Activated T-helper 9 cell treated with anti-CD3 and anti-CD28 coated beads, Interleukin-2, amount 50 U/mL, for 16 hours (primary cell): ENCODE measurements at regions not wholly inside any gene's neighbourhood (a gene's known extent, or its start where the extent isn't known, plus 50 kb on each side); places are given as distances from the start of the nearest gene placed in this dataset.

Experiments used
- DNase-seq: peaks from one replicate; pipeline ENCODE4 v3.0.0-alpha.2; 2020; ENCODE audit warnings: low read depth

DNA sequence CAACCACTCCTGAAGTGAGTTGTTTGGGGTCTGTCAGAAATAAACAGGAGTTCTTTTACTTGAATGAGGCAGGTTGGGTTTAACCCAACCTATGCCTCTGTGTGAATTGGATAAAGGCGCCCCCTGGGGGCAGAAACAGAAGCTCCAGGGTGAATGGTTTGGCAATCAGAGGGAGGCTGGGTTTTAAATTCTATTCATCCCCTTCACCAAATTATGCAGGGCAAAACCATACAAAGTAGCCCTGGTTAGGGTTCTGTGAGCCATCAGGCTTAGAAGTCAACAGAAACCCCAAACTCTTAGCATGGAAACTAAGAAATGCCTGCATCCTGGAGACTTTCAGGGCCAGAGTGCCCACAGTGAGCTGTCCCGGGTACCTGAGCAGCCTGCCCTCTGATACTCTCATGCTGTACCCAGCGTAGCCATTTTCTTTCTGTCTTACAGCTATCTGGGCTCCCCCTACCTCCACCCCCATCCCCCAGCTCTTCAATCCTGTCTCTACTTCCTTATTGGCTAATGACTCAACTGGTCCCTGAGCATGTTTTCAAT lies 241.5 kb downstream of the ICOS start:
- peak; percentile 62 for DNase-seq

DNA sequence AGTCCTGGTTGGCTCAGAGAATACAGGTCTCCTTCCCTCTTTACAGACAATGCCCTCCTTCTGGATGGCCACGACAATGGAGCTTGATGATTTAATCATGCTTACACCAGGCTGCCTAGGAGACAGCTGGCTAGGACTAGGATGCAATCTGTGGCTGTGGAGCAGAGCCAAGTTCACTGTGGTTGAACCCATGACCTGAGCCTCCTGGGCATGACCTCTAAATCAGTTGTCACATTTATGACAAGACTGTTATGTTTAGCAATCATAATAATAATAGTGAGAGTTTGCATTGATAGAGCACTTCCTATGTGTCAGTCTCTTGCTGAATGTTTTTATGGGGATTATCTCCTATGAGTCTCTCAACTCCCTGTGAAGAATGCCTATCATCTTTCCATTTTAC lies 244.1 kb downstream of the ICOS start:
- DNase-seq: no peak

DNA sequence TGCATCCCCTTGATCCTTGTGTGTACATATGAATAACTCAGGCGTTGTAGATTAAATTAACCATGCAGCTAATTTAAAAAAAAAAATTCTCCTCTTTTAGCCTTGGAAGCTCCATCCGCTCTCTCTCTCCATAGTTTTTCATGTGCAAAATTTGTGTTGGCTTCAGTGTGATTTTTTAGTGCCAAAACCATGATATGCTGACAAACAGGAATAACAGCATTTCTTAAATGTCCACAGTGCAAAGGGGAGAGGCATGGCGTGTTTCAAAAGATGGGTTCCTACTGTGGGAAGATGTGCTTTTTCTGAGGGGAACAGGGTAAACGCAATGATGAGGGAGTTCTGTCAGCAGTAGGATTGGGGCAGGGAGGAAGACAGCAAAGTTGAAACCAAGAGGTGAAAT lies 247.0 kb downstream of the ICOS start:
- no peak for DNase-seq

DNA sequence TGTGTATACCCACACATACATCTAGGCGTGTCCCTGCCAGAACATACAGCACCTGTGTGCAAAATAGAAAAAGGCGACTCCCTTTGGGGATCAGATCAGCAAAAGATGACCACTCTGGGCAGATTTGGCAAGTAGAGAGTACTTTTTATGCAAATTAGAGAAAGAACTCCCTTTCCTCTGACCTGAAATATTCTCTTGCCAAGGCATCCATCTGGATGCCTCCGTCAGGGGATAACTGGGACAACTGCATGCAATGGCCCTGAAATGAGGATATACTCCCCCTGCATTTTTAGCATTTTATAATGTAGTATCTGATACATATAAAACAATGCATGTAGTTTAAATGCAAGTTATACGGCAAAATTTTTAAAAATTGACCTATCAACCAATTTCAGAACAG lies 247.7 kb downstream of the ICOS start:
- DNase-seq: no peak

DNA sequence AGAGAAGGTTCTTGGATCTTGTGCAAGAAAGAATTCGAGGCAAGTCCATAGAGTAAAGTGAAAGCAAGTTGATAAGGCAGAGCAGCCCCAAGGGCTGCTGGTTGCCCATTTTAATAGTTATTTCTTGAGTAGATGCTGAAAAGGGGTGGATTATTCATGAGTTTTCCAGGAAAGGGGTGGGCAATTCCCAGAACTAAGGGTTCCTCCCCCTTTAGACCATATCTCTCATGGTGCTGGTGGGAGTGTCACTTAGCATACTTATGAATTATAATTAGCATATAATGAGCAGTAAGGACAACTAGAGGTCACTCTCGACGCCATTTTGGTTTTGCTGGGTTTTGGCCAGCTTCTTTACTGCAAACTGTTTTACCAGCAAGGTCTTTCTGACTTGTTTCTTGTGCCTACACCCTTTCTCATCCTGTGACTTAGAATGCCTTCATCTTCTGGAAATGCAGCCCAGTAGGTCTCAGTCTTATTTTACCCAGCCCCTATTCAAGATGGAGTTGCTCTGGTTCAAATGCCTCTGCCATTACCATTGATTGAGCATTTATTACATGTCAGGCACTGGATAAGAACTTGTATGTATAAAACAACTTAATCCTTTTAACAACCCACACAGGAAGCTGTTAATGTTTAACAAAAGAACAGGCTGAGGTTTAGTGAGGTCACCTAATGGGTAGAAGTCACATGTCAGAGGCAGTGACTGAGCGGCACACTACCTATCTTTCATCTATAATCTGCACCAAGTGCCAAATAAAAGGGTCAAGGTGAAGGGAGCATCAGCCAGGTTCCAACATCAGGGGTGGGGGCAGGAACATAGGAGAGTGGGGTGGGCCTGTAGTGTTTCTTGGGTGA lies 250.9 kb downstream of the ICOS start:
- DNase-seq: no peak

DNA sequence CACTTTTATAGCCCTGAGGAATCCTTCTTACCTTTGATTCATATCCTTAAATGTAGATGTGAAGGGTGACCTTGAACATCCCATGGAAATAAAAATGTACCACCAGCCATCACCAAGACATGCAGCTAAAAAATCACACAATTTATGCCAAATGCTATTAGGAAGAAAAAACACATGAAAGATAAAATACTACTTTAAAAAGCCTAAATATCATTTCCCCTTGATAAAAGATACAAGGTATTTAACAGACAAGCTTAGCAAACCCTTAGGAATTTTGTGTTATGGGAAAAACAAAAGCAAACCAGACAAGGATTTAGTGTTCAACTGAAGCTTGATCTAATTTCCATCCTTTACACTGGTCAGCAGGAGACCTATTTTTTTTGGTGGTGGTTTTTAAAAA lies 255.0 kb downstream of the ICOS start:
- no peak for DNase-seq

DNA sequence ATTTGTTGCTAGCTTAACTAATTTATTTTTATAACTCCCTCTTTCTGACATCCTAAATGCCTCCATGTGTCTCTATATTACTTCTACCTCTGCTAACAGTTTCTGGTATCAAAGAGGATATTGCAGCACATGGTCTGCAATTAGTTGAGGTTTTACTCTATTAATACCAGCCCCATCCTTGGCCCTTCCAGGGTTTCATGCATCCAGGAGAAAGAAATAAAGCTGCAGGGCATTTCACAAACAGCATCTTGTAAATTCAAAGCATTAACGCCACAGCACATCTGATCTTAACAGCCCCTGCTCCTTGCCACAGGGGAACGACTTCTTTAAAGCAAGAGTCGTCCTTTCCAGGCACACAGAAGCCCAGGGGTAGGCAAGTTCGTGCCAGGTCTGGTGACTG lies 258.9 kb downstream of the ICOS start:
- DNase-seq: no peak

DNA sequence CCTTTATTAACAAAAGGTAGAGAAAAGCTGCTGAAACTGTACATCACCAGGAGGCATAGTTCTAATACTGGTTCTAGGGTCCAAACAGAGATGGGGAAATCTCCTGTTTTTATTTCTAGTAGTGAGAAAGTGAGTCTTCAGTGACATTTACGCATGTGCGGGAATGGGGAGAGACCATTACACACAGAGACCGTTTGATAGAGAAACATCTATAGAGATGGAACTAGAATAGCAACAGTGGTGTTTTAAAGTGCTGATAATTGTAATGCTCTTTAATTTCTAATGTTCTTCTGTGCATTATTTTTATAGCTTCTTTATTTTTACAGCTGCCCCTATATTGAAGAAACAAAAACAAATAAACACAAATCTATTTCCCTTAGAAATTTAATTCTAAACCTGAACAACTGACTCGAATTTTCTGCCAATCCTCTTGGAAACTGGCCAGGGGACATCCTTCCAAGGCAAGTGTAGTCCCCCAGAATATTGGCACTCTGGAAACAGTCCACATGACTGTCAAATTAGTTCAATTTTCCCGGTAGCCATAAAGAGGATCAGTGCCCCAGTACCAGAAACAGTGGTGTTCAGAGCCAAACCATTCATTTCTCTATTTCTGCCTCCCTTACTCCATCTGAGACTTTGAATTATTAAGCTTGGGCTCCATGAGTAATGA lies 260.9 kb downstream of the ICOS start:
- DNase-seq: no peak

DNA sequence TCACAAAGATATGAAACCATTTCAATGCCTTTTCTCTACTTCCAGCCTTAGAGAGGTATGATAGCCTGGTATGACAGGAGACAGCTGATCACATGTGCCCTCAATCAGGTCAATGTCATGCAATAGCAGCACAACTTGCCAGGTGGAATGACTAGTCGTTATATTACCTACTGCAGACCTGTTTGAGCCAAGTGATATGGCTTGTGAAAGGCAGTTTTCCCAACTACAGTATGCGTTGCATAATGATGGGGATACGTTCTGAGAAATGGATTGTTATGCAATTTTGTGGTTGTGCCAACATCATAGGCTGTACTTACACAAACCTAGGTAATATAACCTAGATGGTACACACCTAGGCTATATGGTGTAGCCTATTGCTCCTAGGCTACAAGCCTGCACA lies 262.8 kb downstream of the ICOS start:
- DNase-seq: no peak

DNA sequence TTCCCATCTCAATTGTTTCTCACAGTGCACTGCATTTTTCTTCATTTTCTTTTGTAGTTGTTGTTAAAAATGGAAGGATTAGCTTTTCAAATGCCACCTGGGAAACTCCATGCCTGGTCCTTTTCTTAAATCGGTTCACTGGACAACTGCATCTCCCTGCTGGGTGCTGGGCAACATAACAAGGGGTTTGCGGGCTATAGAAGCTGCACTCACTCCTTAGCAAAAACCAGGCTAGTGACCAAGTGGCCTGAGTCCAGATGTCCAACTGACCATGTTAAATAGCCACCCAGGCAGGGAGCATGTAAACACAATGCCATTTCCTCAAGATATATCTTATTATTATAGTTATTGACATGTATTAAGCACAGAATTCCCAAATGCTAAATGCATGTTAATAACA lies 264.9 kb downstream of the ICOS start:
- DNase-seq: no peak

DNA sequence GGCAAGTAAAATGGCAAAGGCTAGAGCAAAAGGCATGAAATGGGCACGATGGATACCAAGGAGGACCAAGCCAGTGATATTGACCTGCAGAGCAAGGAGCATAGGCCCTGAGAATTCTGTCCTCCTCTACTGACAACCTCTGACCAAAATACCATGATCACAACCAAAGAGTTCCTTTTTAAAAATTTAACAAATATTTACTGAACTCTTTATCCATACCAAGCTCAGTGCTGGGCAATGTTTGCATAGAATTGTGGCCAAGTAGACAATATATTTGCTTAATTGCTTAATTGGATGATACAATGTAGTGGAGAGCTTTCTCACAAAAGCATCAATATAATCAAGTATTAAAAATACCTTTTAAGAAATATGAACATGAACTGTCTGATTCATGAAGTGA lies 265.7 kb downstream of the ICOS start:
- no peak for DNase-seq

DNA sequence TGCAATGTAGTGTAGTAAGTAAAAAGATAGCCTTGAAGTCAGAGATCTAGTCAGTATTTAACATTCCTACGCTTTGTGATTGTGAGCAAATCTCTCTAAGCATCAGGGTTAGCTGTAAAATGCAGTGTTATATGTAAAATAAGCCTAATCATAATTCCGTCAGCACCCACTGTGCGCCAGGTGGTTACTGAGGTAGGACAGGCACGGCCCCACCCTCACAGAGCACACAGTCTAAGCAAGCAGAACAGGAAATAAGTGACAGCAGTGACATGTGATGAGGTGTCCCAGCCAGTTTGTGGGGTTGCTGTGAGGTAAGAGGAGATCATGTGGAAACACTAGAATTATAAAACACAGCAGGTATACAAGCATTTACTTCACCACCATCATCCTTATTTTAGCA lies 267.1 kb downstream of the ICOS start:
- DNase-seq: no peak

DNA sequence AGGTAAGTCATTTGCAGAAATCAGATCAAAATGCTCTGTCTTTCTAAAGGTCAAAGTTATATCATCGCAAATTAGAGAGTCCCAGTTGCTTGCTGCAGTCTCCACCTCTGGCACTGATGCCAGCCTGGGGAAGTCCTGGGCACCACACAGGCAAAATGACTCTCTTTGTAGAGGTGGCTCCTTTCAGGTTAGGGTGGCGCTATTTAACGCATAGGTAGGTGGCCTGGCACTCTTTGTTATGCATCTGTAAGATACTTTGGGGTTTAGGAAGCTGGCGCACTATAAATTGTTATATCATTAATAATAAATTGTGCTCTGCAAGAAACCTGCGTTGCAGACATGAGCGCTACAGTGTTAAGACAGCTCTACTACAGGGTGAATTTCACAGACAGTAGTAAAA lies 268.5 kb downstream of the ICOS start:
- DNase-seq: no peak

DNA sequence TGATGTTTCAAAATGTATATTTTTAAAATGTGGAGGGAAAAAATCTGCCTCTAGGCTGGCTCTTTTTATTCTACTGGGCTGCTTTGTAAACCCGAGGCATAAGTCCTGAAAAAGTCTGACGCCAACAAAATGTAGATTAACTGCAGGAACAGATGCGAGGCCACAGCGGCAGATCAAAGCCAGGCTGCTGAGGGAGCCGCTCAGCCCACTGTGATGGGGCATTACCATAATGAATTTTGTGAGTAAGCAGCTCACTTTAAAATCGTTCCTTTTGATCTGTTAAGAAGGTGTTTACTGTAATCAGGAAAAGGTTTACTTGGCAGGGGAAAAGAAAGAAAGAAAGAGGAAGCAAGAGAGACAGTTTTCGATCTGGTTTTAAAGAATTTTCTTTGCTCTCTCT lies 269.0 kb downstream of the ICOS start:
- no peak for DNase-seq

DNA sequence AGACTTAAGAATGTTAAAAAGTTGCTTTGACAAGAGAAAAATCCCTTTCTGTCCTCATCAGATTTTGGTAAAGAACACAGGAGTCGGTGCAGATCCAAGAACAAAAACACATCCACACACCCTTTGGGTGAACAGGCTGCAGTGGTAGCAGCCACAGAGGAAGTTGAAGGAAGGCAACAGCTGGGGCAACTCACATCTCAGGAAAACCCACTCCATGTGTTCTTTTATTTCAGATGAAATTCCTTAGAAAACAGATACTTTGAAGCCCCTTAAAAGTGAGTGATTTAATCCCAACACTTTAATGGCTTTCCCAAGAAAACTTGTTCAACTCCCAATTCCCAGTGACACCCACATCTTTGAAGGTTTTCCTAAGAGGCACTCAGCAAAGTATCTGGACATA lies 271.3 kb downstream of the ICOS start:
- no peak for DNase-seq

DNA sequence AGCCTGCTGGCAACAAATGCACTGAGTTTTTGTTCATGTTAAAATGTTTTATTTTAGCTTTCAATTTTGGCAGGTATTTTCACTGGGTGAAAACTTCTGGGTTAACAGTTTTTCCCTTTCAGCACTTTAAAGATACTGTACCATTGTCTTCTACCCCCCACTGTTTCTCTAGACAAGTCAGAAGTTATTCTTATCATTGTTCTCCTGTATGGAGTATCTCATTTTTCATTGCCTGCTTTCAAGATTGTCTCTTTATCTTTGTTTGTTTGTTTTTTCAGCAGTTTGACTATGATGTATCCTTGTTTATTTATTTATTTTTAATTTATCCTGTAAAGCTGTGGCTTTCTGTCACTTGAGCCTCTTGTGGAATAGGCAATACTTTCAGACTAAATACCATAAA lies 277.0 kb downstream of the ICOS start:
- no peak for DNase-seq

DNA sequence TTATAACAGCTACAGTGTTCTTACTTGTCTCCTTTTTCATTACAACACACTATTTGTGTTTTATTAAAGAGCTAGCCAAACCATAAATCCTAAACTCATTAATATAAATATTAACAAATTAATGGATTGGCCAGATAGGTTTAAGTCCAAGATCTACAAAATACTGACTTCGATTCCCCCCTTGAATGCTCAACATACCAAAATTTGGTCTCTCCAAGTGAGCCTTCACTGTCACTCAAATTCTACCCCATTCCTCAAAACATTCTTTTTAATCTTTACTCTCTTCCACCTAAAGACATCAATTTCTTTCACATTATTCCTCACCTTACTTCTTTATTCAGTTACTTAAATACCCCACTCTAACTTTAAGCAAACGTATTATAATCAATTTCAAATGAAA lies 281.5 kb downstream of the ICOS start:
- DNase-seq: no peak

DNA sequence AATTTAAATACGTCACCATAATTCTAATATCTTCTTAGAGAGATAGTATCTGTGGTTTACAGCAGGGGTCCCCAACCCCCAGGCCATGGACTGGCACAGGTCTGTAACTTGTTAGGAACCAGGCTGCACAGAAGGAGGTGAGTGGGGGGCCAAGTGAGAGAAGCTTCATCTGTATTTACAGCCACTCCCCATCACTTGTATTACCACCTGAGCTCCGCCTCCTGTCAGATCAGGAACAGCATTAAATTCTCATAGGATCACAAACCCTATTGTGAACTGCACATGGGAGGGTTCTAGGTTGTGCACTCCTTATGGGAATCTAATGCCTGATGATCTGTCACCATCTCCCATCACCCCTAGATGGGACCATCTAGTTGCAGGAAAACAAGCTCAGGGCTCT lies 282.6 kb downstream of the ICOS start:
- DNase-seq: no peak

DNA sequence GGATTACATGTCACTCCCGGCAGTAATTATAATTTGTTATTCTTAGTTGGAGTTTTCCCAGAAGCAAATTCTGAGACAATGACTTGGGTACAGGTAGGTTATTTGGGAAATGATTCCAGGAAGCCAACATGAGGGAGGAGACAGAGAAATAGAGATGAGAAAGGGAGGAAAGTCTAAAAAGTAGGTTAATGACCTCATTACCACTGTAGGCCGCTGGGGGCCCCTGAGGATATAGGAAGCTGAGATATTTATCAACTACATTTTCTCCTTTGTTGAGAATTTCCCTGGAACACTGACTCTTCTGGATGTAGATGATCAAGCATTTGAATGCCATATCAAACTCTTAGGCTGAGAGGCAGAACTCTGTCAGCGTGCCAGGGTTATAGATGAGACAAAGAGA lies 284.3 kb downstream of the ICOS start:
- DNase-seq: no peak

DNA sequence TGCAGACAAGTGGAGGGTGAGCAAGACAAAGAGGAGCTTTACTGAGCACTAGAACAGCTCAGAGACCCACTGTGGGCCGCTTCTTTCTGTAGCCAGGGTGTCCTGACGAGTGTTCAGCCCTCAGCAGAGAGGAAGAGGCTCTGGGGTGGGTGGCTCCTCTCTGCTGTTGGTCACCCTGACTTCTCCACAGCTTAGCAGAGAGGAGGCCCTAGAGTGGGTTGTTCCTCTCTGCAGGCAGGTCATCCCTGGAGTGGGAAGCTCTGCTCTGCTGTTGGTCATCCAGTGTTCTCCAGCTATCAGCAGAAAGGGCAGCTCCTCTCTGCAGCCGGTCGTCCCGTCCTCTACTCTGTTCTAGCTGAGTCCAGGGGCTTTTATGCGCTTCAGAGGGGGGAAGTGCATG lies 286.5 kb downstream of the ICOS start:
- DNase-seq: no peak

DNA sequence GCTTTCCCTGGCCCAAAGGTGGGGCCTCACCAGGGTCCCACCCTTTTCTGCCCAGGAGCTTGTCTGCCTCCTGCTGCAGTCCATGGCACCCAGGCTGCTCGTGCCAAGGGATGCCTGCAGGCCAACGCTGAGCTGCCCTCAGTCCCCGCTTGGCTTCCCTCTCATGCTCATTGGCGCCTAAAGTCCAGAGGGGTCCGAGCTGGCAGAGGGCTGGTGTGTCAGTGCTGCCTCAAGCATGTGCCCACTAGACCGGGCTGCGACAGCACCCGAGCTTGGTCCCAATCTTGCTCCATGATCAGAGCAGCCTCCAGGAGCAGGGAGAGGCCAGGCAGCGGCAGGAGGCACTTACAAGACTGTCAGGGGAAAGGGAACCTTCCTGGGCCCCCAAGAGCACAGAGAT lies 287.0 kb downstream of the ICOS start:
- no peak for DNase-seq

DNA sequence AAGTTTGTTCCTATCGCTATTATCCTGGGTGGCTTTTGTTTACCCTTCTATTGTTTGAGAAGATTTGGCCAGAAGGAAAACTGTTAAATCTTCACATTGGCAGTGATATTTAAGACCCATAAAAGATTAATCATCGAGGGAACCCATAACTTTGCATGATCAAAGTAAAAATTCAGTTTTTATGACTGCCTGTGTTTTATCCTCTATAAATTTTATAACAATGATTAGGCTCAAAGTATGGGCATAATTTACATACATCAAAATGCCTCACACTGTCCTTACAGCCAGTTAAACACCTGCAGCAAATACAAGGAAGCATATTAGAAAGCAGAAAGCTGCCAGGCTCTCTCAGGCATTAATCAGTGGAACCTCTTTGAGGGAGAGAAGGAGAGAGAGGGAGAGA lies 289.1 kb downstream of the ICOS start:
- DNase-seq: no peak

DNA sequence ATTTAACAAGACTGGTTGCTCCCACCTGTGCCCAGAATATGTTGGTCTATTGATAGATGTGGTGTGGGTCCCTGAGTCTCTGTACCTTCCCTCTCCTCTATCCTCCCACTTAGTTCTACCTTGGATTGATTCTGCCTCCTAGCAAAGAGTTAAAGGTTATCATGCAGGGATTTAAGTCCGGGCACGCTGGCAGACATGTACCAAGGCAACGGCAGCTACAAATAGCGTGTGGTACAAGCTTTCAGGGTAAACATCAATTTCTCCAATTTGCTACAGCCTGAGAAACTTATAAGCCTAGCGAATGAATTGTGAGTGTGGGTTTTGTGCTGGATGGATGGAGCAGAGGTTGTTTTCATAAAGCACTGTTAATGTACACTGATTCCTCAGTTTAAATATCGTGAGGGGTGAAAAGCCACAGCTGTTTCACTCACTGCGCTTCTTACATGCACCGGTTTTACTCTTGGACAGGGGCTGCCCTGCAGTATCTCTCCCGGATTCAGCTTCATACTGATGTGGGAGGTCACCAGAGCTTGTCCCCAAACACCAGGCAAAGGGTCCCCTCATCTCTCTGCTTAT lies 289.8 kb downstream of the ICOS start:
- no peak for DNase-seq
